ENCODE measurements at regions not wholly inside any gene's neighbourhood (a gene's known extent, or its start where the extent isn't known, plus 50 kb on each side); places are given as distances from the start of the nearest gene placed in this dataset.

DNA sequence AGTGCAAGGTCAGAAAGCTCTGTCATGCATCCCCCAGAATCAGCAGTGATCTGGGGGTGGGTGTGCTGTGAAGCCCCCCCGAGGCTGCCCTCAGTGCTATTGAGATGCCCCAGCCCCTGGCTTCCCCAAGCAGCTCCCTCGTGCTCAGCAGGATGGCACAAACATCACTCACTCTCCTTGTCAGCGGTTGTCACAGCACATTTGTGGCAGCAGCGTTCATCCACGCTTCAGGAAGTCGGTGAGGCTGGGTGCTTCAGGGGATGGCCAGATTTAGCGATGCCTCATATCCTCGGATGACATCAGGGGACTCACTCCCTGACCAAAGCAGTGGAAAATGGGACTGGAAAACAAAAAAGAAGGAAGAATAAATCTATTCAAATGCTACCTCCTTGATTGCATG lies 54.4 kb upstream of the SLC6A11 start:
- TF ChIP-seq, protein P1, sequence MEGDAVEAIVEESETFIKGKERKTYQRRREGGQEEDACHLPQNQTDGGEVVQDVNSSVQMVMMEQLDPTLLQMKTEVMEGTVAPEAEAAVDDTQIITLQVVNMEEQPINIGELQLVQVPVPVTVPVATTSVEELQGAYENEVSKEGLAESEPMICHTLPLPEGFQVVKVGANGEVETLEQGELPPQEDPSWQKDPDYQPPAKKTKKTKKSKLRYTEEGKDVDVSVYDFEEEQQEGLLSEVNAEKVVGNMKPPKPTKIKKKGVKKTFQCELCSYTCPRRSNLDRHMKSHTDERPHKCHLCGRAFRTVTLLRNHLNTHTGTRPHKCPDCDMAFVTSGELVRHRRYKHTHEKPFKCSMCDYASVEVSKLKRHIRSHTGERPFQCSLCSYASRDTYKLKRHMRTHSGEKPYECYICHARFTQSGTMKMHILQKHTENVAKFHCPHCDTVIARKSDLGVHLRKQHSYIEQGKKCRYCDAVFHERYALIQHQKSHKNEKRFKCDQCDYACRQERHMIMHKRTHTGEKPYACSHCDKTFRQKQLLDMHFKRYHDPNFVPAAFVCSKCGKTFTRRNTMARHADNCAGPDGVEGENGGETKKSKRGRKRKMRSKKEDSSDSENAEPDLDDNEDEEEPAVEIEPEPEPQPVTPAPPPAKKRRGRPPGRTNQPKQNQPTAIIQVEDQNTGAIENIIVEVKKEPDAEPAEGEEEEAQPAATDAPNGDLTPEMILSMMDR (IDR thresholded peaks at IDR 0.05): no peak
- TF ChIP-seq POLR2A (IDR thresholded peaks at IDR 0.05): no peak

All from prostate gland (tissue), 2 donors.